Heart left ventricle (tissue), 13 donors: ENCODE measurements at regions not wholly inside any gene's neighbourhood (a gene's known extent, or its start where the extent isn't known, plus 50 kb on each side); places are given as distances from the start of the nearest gene placed in this dataset.

Experiments used
- CTCF ChIP-seq, 12 donors: fragments of 200-600 bp; sonication (generic) in 4 of 12; IDR thresholded peaks; one replicate each; pipeline versions ENCODE4 v1.5.0 to v1.8.0; 2018 to 2022; ENCODE audit warnings: antibody characterized with exemption in 12 of 12, mild to moderate bottlenecking in 5 of 12
- POLR2A ChIP-seq, 2 donors: fragments of 450-650 bp; IDR thresholded peaks; one replicate each; pipeline ENCODE4 v1.6.1; 2017; ENCODE audit warnings: antibody characterized with exemption in 2 of 2, mild to moderate bottlenecking in 2 of 2, moderate library complexity in 2 of 2
- donor health status: ischemic (EF 13 %, LVEDD 7.1; RV severe dilation, severe dysfunction).
- donor health status: DM: no; HTN: yes; CAD: no.
- donor health status: DM: no; HTN: no; CAD: no.
- donor health status: ischemic (EF 25% LVEDD 6.9; RV normal size, moderate dysfunction).
- donor health status: ischemic (EF 25% LVEDD 5.7; RV mildly dilated, moderate dysfunction).
- donor health status: ischemic (EF 35%, LVEDD 5.7; RV mildly dilated, moderate dysfunction).
- donor health status: nonischemic (EF 11% LVEDD 7.7; RV severe dilation, severe dysfunction).
- donor health status: DM: yes; HTN: yes; CAD: no.
- donor health status: PGD.
- donor health status: ischemic (EF 29% LVEDD 5.4; RV normal size, mild dysfunction).
- donor health status: nonischemic (EF 23%, LVEDD 6.1; RV moderate dilation, normal function).

GRCh38 chr11:101835506-101836063, 79.2 kb upstream of the CEP126 start:
- TF ChIP-seq CTCF (IDR thresholded peaks at IDR 0.05): no peak
- TF ChIP-seq POLR2A (IDR thresholded peaks at IDR 0.05): no peak
